ENCODE measurements at regions not wholly inside any gene's neighbourhood (a gene's known extent, or its start where the extent isn't known, plus 50 kb on each side); places are given as distances from the start of the nearest gene placed in this dataset.

DNA sequence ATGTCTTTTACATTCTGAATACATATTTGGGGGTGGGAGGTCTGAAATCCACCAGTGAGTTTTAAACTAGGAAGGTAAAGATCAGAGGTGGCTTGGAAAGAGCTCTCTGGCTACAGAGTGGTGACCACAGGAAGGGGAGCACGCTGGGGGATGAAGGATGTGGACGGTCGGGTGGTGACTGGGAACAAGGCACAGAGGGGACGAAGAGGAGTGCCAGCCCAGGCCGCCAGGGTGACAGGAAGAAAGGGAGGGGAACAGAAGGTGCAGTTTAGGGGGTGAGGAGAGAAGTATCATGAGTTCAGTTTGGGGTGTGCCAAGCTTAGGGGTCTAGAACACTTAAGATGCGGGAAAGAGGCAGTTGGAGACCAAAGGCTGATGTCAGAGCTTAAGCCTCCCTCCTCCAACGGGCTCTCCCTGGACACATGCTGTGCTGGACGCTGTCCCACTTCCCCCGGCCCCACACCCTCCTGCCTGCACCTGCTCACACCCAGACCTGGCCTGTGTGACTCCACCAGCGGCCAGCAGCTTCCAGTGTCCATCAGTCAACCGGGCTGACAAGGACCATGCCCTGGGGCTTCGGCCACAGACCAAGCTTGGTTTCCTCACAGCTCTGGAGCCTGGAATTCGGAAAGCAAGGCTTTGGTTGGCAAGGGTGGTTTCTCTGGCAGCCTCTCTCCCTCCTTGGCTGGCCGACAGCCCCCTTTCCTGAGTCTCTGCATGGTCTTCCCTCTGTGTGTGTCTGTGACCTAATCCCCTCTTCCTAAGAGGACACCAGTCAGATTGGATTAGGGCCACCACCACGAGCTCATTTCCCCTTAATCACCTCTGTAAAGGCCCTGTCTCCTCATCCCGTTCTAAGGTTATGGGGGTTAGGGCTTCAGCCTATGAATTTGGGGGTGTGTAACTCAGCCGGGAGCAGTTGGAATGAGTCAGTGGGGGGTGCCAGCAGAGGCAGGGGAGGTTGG lies 120.4 kb upstream of the IQSEC1 start:
- peaks cover 40% of the 10 kb centered on the region for H3K4me1 ChIP-seq (ENCODE audit: insufficient read depth, low read length)
- Mint-ChIP-seq H3K36me3 (no peaks in the 10 kb centered on the region), H3K27me3 (peaks cover 4% of the 10 kb centered on the region in 2 donors), H3K4me1 (peaks cover 30 to 58% (median 41%) of the 10 kb centered on the region in 4 donors), H3K4me3 (no peak overlapping the region), H3K9me3 (peaks cover 0 to 5% (median 0%) of the 10 kb centered on the region in 8 donors), H3K27ac (peak overlapping the region in 3 of 7 donors; percentile 13 to 15 (median 14))
- no peak overlapping the region for H3K27ac ChIP-seq (ENCODE audit: low read depth, low read length)
- H3K27me3 ChIP-seq (ENCODE audit: insufficient read depth, low read length): no peaks in the 10 kb centered on the region
- H3K9me3 ChIP-seq (ENCODE audit: control insufficient read depth in 1 of 2, low read length in 2 of 2): no peaks in the 10 kb centered on the region
- POLR2A ChIA-PET (ENCODE audit: partially characterized antibody): no interaction called here
- no peaks in the 10 kb centered on the region for H3K36me3 ChIP-seq (ENCODE audit: insufficient read depth, low read length)
- H3K4me3 ChIP-seq (ENCODE audit: low read length in 2 of 2): no peak overlapping the region
- no peak for DNase-seq
- intact Hi-C loops (cut with micrococcal nuclease): no loop called here
- CTCF ChIA-PET (ENCODE audit: partially characterized antibody): no interaction called here

DNA sequence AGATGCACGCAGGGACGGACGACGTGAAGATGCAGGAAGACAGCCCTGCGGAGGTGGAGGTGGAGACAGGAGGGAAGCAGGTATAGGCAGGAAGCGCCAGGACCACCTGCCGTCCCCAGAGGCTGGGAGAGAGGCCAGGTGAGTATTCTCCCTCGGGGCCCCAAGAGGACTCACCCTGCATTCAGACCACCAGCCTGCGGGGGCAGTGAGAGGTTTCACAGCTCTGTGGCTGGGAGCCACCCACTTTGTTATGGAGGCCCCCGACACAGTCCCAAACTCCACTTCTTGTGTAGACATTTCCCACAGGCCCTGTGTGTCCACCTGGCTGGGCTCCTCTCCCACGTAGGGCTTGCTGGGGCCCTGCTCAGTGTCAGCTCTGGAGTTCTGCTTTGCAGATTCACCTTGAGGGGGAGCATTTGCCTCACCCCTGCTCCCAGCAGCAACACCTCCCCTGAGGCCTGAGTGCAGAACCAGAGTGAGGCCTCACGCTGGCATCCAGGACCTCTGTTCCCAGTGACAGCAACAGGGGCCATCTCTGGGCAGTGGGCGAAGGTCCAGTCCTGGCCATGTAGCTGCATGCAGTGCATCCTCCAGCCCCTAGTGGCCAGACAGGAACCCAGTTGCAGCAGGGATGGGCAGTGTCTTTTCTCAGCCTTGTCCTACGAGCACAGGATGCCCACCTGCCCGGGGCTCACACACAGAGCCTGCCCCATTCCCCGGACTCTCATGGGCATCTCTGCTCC lies 119.4 kb upstream of the IQSEC1 start:
- Mint-ChIP-seq H3K27ac (peak overlapping the region in 2 of 7 donors; percentile 15 to 59), H3K36me3 (no peaks in the 10 kb centered on the region), H3K9me3 (peaks cover 0 to 10% (median 3%) of the 10 kb centered on the region in 8 donors), H3K27me3 (peaks cover 4% of the 10 kb centered on the region in 2 donors), H3K4me1 (peaks cover 33 to 66% (median 47%) of the 10 kb centered on the region in 4 donors), H3K4me3 (no peak overlapping the region)
- H3K9me3 ChIP-seq (ENCODE audit: control insufficient read depth in 1 of 2, low read length in 2 of 2): no peaks in the 10 kb centered on the region
- no peak overlapping the region for H3K4me3 ChIP-seq (ENCODE audit: low read length in 2 of 2)
- DNase-seq: no peak
- POLR2A ChIA-PET (ENCODE audit: partially characterized antibody): no interaction called here
- no peaks in the 10 kb centered on the region for H3K27me3 ChIP-seq (ENCODE audit: insufficient read depth, low read length)
- no peaks in the 10 kb centered on the region for H3K36me3 ChIP-seq (ENCODE audit: insufficient read depth, low read length)
- CTCF ChIA-PET (ENCODE audit: partially characterized antibody): no interaction called here
- intact Hi-C loops (cut with micrococcal nuclease): no loop called here
- peaks cover 47% of the 10 kb centered on the region for H3K4me1 ChIP-seq (ENCODE audit: insufficient read depth, low read length)
- H3K27ac ChIP-seq (ENCODE audit: low read depth, low read length): no peak overlapping the region

DNA sequence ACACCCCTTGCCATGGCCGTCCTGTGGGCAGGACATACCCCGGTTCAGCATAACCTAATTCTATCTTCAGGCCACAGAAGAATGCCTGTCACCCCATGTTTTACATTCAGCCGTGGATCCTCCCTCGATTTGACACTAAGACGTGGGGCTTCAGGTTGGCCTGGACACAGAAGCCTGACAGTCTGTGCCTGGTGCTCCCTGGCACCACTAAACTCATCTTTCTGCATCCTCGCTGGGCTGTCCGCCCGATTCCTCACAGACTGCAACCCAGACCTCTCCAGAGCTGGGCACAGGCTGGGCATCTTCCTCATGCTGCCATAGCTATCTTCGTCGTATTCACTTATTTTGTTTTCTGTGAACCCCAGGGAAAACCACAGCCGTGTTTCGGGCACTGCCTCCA lies 117.8 kb upstream of the IQSEC1 start:
- H3K4me1 Mint-ChIP-seq: peaks cover 27 to 57% (median 40%) of the 10 kb centered on the region in 4 donors
- peak overlapping the region in 3 of 7 donors; percentile 8 to 54 (median 29) for H3K27ac Mint-ChIP-seq
- H3K27me3 ChIP-seq (ENCODE audit: insufficient read depth, low read length): no peaks in the 10 kb centered on the region

DNA sequence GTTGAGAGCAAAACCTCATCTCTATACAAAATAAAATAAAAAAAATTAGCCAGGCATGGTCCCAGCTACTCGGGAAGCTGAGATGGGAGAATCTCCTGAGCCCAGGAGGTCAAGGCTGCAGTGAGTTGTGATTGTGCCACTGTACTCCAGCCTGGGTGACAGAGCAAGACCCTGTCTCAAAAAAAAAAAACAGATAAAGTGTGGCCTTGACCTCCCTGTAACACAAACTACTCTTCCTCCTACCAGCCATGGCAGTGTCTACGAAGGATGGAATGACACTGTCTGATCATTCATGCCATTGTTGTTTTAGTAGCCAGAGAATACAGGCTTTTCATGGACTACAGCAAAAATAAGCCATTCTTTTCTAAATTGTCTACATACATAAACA lies 117.1 kb upstream of the IQSEC1 start:
- H3K27me3 Mint-ChIP-seq: peaks cover 2 to 4% of the 10 kb centered on the region in 2 donors

More for the DNA sequence above, 117.8 kb upstream of the IQSEC1 start:
- Mint-ChIP-seq H3K4me3 (peak overlapping the region in 1 of 8 donors; percentile 57), H3K9me3 (peaks cover 0 to 10% (median 6%) of the 10 kb centered on the region in 8 donors), H3K36me3 (no peaks in the 10 kb centered on the region), H3K27me3 (peaks cover 3 to 4% of the 10 kb centered on the region in 2 donors)
- no peaks in the 10 kb centered on the region for H3K9me3 ChIP-seq (ENCODE audit: control insufficient read depth in 1 of 2, low read length in 2 of 2)
- H3K27ac ChIP-seq (ENCODE audit: low read depth, low read length): no peak overlapping the region
- CTCF ChIA-PET (ENCODE audit: partially characterized antibody): interaction anchor here (0.6 kb wide), 1 partner anchor 26 kb away, joined by 3 read pairs; no protein-coding TSS in a partner anchor
- peaks cover 38% of the 10 kb centered on the region for H3K4me1 ChIP-seq (ENCODE audit: insufficient read depth, low read length)
- H3K4me3 ChIP-seq (ENCODE audit: low read length in 2 of 2): no peak overlapping the region
- POLR2A ChIA-PET (ENCODE audit: partially characterized antibody): no interaction called here
- no peak for DNase-seq
- intact Hi-C loops (cut with micrococcal nuclease): no loop called here
- no peaks in the 10 kb centered on the region for H3K36me3 ChIP-seq (ENCODE audit: insufficient read depth, low read length)

DNA sequence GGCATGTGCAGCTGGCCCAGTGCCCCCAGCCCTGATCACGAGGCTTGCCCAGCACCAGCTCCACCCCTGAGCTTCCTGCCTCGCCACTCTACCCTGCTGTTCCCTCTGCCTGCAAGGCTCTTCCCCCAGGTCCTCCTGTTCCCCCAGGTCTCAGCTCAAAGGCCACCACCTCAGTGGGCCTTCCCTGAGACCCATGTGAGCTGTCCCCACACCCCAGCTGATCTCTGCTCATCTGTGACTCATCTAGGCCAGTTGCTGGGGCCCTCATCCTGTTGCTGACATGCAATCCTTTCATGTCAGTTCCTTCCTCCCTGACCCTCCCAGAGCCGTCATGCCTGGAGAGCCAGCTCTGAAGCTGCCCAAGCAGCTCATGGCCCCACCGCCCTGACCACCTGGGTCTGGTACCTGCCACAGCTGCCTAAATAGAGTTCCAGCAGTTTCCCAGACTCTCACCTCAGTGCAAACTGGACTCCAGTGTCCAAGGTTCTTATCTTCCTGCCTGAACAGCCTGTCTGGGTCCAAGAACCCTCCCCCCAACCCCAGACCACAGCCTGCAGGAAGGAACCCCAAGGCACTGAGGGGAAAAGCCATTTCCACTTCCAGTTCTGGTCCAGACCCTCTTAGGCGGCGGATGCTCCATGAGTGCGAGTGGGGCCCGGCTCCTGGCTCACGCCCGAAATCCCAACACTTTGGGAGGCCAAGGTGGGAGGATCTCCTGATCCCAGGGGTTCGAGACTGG lies 116.6 kb upstream of the IQSEC1 start:
- intact Hi-C loops (cut with micrococcal nuclease): no loop called here
- H3K9me3 ChIP-seq (ENCODE audit: control insufficient read depth in 1 of 2, low read length in 2 of 2): no peaks in the 10 kb centered on the region
- no peak overlapping the region for H3K27ac ChIP-seq (ENCODE audit: low read depth, low read length)
- POLR2A ChIA-PET (ENCODE audit: partially characterized antibody): no interaction called here
- Mint-ChIP-seq H3K4me1 (peaks cover 17 to 45% (median 29%) of the 10 kb centered on the region in 4 donors), H3K27ac (peak overlapping the region in 6 of 7 donors; percentile 76 to 97 (median 90)), H3K36me3 (no peaks in the 10 kb centered on the region), H3K9me3 (peaks cover 0 to 10% (median 6%) of the 10 kb centered on the region in 8 donors), H3K4me3 (peak overlapping the region; percentile 22 to 90 (median 80)), H3K27me3 (peaks cover 2 to 4% of the 10 kb centered on the region in 2 donors)
- H3K4me1 ChIP-seq (ENCODE audit: insufficient read depth, low read length): peaks cover 27% of the 10 kb centered on the region
- peak; percentile 5 to 48 (median 32) for DNase-seq
- H3K36me3 ChIP-seq (ENCODE audit: insufficient read depth, low read length): no peaks in the 10 kb centered on the region
- CTCF ChIA-PET (ENCODE audit: partially characterized antibody): no interaction called here
- H3K27me3 ChIP-seq (ENCODE audit: insufficient read depth, low read length): no peaks in the 10 kb centered on the region
- no peak overlapping the region for H3K4me3 ChIP-seq (ENCODE audit: low read length in 2 of 2)

More for the DNA sequence above, 117.1 kb upstream of the IQSEC1 start:
- no peaks in the 10 kb centered on the region for H3K36me3 Mint-ChIP-seq
- H3K27me3 ChIP-seq (ENCODE audit: insufficient read depth, low read length): no peaks in the 10 kb centered on the region
- no peaks in the 10 kb centered on the region for H3K9me3 ChIP-seq (ENCODE audit: control insufficient read depth in 1 of 2, low read length in 2 of 2)
- POLR2A ChIA-PET (ENCODE audit: partially characterized antibody): no interaction called here
- H3K4me1 Mint-ChIP-seq: peaks cover 21 to 50% (median 34%) of the 10 kb centered on the region in 4 donors
- peak overlapping the region in 3 of 7 donors; percentile 8 to 78 (median 19) for H3K27ac Mint-ChIP-seq
- H3K4me3 ChIP-seq (ENCODE audit: low read length in 2 of 2): no peak overlapping the region
- CTCF ChIA-PET (ENCODE audit: partially characterized antibody): no interaction called here
- H3K4me3 Mint-ChIP-seq: peak overlapping the region in 3 of 8 donors; percentile 21 to 57 (median 32)
- H3K4me1 ChIP-seq (ENCODE audit: insufficient read depth, low read length): peaks cover 31% of the 10 kb centered on the region
- intact Hi-C loops (cut with micrococcal nuclease): no loop called here
- H3K36me3 ChIP-seq (ENCODE audit: insufficient read depth, low read length): no peaks in the 10 kb centered on the region
- H3K9me3 Mint-ChIP-seq: peaks cover 0 to 10% (median 6%) of the 10 kb centered on the region in 8 donors
- DNase-seq: no peak
- H3K27ac ChIP-seq (ENCODE audit: low read depth, low read length): no peak overlapping the region

DNA sequence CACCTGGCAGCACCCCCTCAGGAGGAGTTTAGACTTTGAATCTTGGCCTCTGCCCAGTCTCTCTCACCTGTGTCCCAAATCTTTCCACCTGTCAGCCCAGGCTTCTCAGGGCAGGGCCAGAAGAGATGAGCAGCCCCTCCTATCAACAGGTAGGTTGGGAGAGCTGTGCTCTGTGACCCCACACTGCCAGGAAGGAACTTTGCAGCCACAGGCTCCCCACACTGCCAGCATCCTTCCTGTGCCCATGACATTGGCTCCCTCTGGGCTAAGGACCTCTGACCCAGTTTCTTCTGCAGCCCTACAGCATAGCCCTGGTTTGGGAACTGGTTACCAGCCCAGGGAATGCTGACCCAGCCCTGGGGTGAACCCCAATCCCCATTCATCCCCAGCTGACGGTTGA lies 115.7 kb upstream of the IQSEC1 start:
- H3K9me3 Mint-ChIP-seq: peaks cover 2 to 16% (median 7%) of the 10 kb centered on the region in 8 donors
- no peak for DNase-seq
- no peaks in the 10 kb centered on the region for H3K9me3 ChIP-seq (ENCODE audit: control insufficient read depth in 1 of 2, low read length in 2 of 2)
- CTCF ChIA-PET (ENCODE audit: partially characterized antibody): no interaction called here
- H3K27me3 ChIP-seq (ENCODE audit: insufficient read depth, low read length): no peaks in the 10 kb centered on the region
- H3K4me1 Mint-ChIP-seq: peaks cover 16 to 36% (median 25%) of the 10 kb centered on the region in 4 donors
- H3K4me3 Mint-ChIP-seq: peak overlapping the region in 6 of 8 donors; percentile 55 to 90 (median 84)
- H3K4me3 ChIP-seq (ENCODE audit: low read length in 2 of 2): peak overlapping the region in 1 of 2 donors; percentile 13
- peak overlapping the region in 4 of 7 donors; percentile 32 to 97 (median 83) for H3K27ac Mint-ChIP-seq
- peaks cover 23% of the 10 kb centered on the region for H3K4me1 ChIP-seq (ENCODE audit: insufficient read depth, low read length)
- H3K36me3 Mint-ChIP-seq: no peaks in the 10 kb centered on the region
- POLR2A ChIA-PET (ENCODE audit: partially characterized antibody): no interaction called here
- no peak overlapping the region for H3K27ac ChIP-seq (ENCODE audit: low read depth, low read length)
- intact Hi-C loops (cut with micrococcal nuclease): no loop called here
- peaks cover 2 to 4% of the 10 kb centered on the region in 2 donors for H3K27me3 Mint-ChIP-seq
- no peaks in the 10 kb centered on the region for H3K36me3 ChIP-seq (ENCODE audit: insufficient read depth, low read length)
